ENCODE measurements at regions not wholly inside any gene's neighbourhood (a gene's known extent, or its start where the extent isn't known, plus 50 kb on each side); places are given as distances from the start of the nearest gene placed in this dataset.

DNA sequence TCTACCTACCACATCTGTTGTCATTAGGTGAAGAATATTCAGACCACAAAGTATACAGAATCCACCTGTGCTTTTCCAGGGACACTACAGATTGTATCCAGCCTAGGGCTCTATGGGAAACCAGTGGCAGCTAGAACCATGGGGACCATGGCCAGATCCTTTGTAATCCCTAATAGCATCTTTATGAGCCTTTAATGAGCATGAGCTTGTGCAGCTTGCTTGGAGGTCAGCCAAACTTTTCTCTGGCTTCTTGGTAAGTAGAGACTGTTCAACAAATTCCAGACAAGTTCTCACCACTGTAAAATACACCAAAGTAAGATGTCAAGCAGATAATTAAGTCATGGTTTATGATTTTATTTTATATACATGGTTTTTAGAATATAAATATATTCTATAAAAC, 301.6 kb upstream of the ADGRB3 start:
- Histone ChIP-seq H3K4me1 (ENCODE audit: insufficient read depth, low read length) (no peaks in the 10 kb centered on the region), H3K27me3 (ENCODE audit: low read length) (no peaks in the 10 kb centered on the region), H2AFZ (ENCODE audit: low read length) (no peak overlapping the region), H3K9me2 (replicated peaks; ENCODE audit: low read length) (no peaks in the 10 kb centered on the region), H3K27ac (ENCODE audit: low read length) (no peak overlapping the region), H3K4me3 (ENCODE audit: low read length) (no peak overlapping the region), H4K20me1 (ENCODE audit: low read length) (no peaks in the 10 kb centered on the region), H3K36me3 (ENCODE audit: low read depth, low read length) (no peaks in the 10 kb centered on the region), H3K4me2 (ENCODE audit: low read length) (no peak overlapping the region), H3K9me3 (ENCODE audit: low read length) (no peaks in the 10 kb centered on the region), H3F3A (ENCODE audit: low read length, unreplicated experiment) (no peaks in the 10 kb centered on the region), H3K9ac (ENCODE audit: low read length) (no peak overlapping the region), H3K79me2 (ENCODE audit: low read length) (no peaks in the 10 kb centered on the region)
- POLR2A ChIA-PET (ENCODE audit: unreplicated experiment): no interaction called here
- CTCF ChIA-PET: no interaction called here
- no peak for DNase-seq
- TF ChIP-seq, protein P1, sequence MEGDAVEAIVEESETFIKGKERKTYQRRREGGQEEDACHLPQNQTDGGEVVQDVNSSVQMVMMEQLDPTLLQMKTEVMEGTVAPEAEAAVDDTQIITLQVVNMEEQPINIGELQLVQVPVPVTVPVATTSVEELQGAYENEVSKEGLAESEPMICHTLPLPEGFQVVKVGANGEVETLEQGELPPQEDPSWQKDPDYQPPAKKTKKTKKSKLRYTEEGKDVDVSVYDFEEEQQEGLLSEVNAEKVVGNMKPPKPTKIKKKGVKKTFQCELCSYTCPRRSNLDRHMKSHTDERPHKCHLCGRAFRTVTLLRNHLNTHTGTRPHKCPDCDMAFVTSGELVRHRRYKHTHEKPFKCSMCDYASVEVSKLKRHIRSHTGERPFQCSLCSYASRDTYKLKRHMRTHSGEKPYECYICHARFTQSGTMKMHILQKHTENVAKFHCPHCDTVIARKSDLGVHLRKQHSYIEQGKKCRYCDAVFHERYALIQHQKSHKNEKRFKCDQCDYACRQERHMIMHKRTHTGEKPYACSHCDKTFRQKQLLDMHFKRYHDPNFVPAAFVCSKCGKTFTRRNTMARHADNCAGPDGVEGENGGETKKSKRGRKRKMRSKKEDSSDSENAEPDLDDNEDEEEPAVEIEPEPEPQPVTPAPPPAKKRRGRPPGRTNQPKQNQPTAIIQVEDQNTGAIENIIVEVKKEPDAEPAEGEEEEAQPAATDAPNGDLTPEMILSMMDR (conservative IDR thresholded peaks at IDR 0.05; ENCODE audit: low read depth, low read length): no peak
- no peak for TF ChIP-seq EZH2phosphoT487 (IDR thresholded peaks at IDR 0.05; ENCODE audit: borderline replicate concordance, low read length)
- no peak for TF ChIP-seq EZH2 (IDR thresholded peaks at IDR 0.05; ENCODE audit: low read length, unreplicated experiment)
- BruUV-seq (replicated peaks): no TSS peak
- ATAC-seq: no peak
- intact Hi-C loops (cut with micrococcal nuclease): no loop called here

GRCh38 chr6:68328156-68328555, 306.9 kb upstream of the ADGRB3 start:
- ATAC-seq (no peak), DNase-seq (no peak)
- Histone ChIP-seq H3K27me3 (ENCODE audit: low read length) (no peaks in the 10 kb centered on the region), H3K9me2 (replicated peaks; ENCODE audit: low read length) (no peaks in the 10 kb centered on the region), H3F3A (ENCODE audit: low read length, unreplicated experiment) (no peaks in the 10 kb centered on the region), H3K9ac (ENCODE audit: low read length) (no peak overlapping the region), H2AFZ (ENCODE audit: low read length) (no peak overlapping the region), H3K27ac (ENCODE audit: low read length) (no peak overlapping the region), H4K20me1 (ENCODE audit: low read length) (no peaks in the 10 kb centered on the region), H3K4me2 (ENCODE audit: low read length) (no peak overlapping the region), H3K9me3 (ENCODE audit: low read length) (no peaks in the 10 kb centered on the region), H3K79me2 (ENCODE audit: low read length) (no peaks in the 10 kb centered on the region), H3K4me1 (ENCODE audit: insufficient read depth, low read length) (no peaks in the 10 kb centered on the region), H3K4me3 (ENCODE audit: low read length) (no peak overlapping the region), H3K36me3 (ENCODE audit: low read depth, low read length) (no peaks in the 10 kb centered on the region)
- no TSS peak for BruUV-seq (replicated peaks)
- CTCF ChIA-PET: no interaction called here
- intact Hi-C loops (cut with micrococcal nuclease): no loop called here
- TF ChIP-seq EZH2phosphoT487 (IDR thresholded peaks at IDR 0.05; ENCODE audit: borderline replicate concordance, low read length) (no peak), EZH2 (IDR thresholded peaks at IDR 0.05; ENCODE audit: low read length, unreplicated experiment) (no peak)
- TF ChIP-seq, protein P1 (conservative IDR thresholded peaks at IDR 0.05; ENCODE audit: low read depth, low read length): no peak
- POLR2A ChIA-PET (ENCODE audit: unreplicated experiment): no interaction called here

- Histone ChIP-seq H3K27me3 (ENCODE audit: low read length) (no peaks in the 10 kb centered on the region), H3K36me3 (ENCODE audit: low read depth, low read length) (no peaks in the 10 kb centered on the region), H3K27ac (ENCODE audit: low read length) (no peak overlapping the region), H3K4me1 (ENCODE audit: insufficient read depth, low read length) (no peaks in the 10 kb centered on the region), H4K20me1 (ENCODE audit: low read length) (no peaks in the 10 kb centered on the region), H3F3A (ENCODE audit: low read length, unreplicated experiment) (no peaks in the 10 kb centered on the region), H3K9me3 (ENCODE audit: low read length) (no peaks in the 10 kb centered on the region), H3K4me2 (ENCODE audit: low read length) (no peak overlapping the region), H2AFZ (ENCODE audit: low read length) (no peak overlapping the region), H3K9me2 (replicated peaks; ENCODE audit: low read length) (no peaks in the 10 kb centered on the region), H3K9ac (ENCODE audit: low read length) (no peak overlapping the region), H3K79me2 (ENCODE audit: low read length) (no peaks in the 10 kb centered on the region), H3K4me3 (ENCODE audit: low read length) (no peak overlapping the region)
- intact Hi-C loops (cut with micrococcal nuclease): no loop called here
- ATAC-seq (no peak), DNase-seq (no peak)
- no TSS peak for BruUV-seq (replicated peaks)
- ChIA-PET CTCF (no interaction called here), POLR2A (ENCODE audit: unreplicated experiment) (no interaction called here)
- TF ChIP-seq EZH2 (IDR thresholded peaks at IDR 0.05; ENCODE audit: low read length, unreplicated experiment) (no peak), EZH2phosphoT487 (IDR thresholded peaks at IDR 0.05; ENCODE audit: borderline replicate concordance, low read length) (no peak)
- TF ChIP-seq, protein P1 (conservative IDR thresholded peaks at IDR 0.05; ENCODE audit: low read depth, low read length): no peak
Observed at GRCh38 chr6:68326762-68327161, 308.3 kb upstream of the ADGRB3 start.
